GM18517 (cell line): ENCODE measurements at regions not wholly inside any gene's neighbourhood (a gene's known extent, or its start where the extent isn't known, plus 50 kb on each side); places are given as distances from the start of the nearest gene placed in this dataset.
"Not testable (repeated sequence)": the region's sequence is repeated elsewhere in the genome, so short reads cannot be mapped to it uniquely, and the experiment has no call there.

Source experiments
- ATAC-seq: cut with Tn5 transposase; IDR thresholded peaks from one replicate; pipeline ENCODE4 v1.9.1; 2021; ENCODE audit warnings: mild to moderate bottlenecking, moderate library complexity; ENCODE audit not compliant: unreplicated experiment

DNA sequence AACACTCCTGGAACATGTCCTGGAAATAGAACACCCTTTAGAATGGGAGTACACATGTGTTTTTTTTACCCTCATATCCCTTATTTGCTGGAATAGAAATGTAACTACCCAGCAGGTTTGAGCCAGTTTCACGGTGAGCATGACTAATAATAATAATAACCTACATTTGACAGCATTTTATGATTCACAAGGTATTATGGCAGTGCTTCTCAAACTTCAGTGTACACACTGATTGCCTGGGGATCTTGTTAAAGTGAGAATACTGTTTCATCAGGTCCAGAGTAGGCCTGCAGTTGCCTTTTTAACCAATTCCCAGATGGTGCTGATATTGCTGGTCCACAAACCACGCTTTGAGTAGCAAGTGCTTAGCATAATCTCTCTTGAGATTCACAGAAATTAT lies 63.9 kb downstream of the NFKBIZ start:
- no peak for ATAC-seq

DNA sequence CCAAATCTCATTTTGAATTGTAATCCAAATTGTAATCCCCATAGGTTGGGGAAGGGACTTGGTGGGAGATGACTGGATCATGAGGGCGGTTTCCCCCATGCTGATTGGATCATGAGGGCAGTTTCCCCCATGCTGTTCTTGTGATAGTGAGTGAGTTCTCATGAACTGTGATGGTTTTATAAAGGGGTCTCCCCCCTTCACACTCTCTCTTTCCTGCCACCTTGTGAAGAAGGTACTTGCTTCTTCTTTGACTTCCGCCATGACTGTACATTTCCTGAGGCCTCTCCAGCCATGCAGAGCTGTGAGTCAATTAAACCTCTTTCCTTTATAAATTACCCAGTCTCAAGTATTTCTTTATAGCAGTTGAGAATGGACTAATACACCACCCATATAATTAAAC lies 68.4 kb downstream of the NFKBIZ start:
- ATAC-seq = not testable (repeated sequence)

DNA sequence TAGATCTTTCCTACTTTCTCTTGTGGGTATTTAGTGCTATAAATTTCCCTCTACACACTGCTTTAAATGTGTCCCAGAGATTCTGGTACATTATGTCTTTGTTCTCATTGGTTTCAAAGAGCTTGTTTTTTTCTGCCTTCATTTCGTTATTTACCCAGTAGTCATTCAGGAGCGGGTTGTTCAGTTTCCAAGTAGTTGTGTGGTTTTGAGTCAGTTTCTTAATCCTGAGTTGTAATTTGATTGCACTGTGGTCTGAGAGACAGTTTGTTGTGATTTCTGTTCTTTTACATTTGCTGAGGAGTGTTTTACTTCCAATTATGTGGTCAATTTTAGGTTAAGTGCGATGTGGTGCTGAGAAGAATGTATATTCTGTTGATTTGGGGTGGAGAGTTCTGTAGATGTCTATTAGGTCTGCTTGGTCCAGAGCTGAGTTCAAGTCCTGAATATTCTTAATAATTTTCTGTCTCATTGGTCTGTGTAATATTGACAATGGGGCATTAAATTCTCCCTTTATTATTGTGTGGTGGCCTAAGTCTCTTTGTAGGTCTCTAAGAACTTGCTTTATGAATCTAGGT lies 72.9 kb downstream of the NFKBIZ start:
- not testable (repeated sequence) for ATAC-seq

DNA sequence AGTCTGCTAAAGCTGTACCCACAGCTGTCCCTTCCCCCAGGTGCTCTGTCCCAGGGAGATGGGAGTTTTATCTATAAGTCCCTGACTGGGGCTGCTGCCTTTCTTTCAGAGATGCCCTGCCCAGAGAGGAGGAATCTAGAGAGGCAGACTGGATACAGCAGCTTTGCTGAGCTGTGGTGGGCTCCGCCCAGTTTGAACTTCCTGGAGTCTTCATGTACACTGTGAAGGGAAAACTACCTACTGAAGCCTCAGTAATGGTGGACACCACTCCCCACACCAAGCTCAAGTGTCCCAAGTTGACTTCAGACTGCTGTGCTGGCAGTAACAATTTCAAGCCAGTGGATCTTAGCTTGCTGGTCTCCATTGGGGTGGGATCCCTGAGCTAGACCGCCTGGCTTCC lies 75.3 kb downstream of the NFKBIZ start:
- not testable (repeated sequence) for ATAC-seq

DNA sequence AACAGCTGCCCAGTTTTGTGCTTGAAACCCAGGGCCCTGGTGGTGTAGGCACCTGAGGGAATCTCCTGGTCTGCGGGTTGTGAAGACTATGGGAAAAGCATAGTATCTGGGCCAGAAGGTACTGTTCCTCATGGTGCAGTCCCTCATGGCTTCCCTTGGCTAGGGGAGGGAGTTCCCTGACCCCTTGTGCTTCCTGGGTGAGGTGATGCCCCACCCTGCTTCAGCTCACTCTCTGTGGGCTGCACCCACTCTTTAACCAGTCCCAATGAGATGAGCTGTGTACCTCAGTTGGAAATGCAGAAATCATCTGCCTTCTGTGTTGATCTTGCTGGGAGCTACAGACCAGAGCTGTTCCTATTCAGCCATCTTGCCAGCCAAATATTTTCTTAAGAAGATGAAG lies 75.8 kb downstream of the NFKBIZ start:
- ATAC-seq = not testable (repeated sequence)

DNA sequence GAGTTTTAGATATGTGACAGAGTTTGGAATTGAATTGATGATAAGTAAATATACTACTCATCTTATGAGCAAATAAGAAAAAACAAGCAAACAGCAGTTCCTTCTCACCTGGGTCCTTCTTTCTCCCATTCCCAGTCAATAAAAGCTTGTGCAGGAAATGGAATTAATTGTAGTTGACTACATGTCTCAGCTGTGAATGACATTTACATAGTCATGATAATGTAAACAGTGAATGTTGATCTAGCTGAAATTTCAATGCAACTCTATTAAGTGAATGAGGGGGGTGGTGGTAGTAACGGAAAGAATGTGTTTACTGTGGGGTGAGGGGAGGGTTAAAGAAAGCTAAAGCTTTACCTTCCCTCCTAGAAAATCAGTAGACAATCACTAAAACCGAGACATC lies 76.2 kb downstream of the NFKBIZ start:
- ATAC-seq = no peak

DNA sequence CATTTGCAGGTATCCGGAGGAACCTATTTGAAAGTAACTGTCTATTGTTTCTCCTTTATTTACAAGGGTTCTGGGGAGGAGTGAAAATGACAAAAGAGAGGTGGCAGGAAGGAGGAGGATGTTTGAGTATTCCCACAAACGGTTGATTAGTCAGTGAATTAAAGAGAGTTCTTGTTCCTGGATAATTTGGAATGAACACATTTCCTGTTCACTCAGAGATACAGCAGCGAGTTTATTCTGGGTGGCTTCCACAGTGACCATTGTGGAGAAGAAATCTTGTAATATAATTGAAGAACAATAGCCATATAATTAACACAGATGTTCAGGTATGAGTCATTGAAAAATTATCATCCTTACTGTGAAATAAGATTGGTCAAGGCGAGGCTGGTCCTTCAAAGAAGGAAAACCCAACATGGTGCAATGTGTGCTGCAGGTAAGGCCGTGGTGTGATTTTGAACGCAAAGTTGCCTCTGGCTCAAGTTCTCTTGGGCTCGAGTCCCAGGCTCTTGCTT lies 77.3 kb downstream of the NFKBIZ start:
- no peak for ATAC-seq

DNA sequence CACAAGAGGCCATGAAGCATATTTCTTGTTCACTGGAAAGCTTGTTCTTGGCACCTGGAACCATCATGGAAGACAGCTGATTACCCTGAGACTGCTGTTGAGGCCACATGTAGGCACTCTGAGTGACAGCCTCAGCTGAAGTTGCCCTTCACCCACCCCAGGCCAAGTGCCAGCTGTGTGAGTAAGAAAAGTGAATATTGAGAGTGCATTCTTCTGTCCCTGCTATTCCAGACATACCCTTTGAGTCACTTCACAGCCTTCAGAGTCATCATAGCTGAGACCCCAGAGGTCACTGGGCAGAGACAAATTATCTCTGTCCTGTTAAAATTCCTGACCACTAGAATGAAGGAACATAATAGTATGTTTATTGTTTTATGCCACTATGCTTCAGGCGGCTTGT lies 79.6 kb downstream of the NFKBIZ start:
- no peak for ATAC-seq

DNA sequence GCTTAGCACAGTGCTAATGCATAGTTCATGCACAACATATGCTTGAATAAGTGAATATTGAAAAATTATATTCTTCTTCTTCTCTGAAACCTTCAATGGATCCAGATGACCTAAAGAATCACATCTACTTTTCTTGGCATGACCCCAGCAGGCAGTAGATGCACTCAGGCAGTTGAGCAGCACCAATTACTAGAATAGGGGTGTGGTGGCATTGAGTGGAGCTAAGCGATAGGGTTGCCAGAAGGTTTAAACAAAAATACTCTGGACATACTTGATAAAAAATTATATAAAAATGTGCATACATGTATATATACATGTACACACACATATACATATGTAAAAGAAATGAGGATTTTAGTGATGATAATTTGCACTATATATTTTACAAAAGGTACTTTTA lies 81.8 kb downstream of the NFKBIZ start:
- ATAC-seq = no peak

DNA sequence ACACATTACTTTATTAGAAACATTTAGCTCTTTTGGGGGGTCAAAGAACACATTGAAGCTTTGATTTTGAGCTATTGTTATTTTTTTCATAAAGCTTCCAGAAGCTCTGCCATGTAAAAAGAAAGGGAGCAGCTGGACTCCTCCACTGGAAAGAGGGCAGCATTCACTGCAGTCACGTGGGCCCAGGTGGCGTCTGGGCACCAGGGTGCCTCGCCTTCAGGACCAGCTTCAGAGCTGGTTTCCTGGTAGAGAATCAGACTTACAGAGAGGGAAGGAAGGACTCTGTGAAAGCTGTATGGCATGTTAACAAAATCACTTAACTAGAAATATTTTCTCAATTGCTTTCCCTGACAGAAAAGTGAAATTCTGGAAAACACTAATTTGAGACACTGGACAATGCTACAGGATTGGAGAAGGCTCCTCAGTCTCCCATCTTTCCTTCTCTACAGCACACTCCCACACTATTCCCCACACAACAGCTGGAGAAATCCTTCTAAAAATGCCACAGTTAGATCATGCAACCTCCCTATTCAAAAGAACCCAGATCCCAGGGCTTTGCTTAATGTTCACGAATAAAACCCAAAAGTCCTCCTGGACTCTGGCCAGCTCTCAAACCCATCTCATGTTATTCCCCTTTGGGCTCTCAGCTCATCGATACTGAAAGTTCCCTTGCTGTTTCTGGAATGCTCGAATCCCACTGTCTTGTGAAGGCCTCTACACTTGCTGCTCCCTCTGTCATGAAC lies 83.2 kb downstream of the NFKBIZ start:
- no peak for ATAC-seq

DNA sequence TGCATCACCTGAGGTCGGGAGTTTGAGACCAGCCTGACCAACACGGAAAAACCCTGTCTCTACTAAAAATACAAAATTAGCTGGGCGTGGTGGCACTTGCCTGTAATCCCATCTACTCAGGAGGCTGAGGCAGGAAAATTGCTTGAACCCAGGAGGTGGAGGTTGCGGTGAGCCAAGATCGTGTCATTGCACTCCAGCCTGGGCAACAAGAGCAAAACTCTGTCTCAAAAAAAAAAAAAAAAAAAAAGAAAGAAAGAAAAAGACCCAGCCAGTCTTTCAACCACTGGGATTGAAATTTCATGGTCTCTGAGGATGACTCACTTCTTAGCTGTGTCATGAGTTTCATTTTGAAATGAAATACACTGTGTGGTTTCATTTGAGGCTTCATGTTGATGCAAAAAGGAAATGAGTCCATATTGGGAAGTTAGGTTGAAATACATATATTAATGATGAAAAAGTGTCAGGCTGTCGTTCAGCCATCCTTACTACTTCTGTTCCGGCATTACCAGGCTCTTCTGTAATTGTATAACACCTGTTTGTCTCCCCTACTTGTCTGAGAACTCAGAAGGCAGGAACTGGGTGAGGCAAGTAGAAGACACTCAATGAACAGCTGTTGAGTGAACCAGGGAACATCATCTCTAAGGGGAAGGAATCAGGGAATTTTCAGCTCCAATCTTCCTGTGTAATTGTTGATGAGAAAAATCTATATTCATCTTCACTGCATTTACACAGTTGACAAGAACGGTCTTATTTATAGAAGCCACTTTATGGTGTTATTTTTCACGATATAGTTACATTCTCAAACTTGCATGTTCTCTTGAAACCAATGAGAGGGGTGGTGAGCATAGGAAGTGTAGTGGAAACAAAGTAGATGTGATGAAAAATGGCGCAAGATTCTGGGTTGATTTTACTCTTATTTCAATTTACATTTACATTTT lies 87.4 kb downstream of the NFKBIZ start:
- ATAC-seq = peak; percentile 97

DNA sequence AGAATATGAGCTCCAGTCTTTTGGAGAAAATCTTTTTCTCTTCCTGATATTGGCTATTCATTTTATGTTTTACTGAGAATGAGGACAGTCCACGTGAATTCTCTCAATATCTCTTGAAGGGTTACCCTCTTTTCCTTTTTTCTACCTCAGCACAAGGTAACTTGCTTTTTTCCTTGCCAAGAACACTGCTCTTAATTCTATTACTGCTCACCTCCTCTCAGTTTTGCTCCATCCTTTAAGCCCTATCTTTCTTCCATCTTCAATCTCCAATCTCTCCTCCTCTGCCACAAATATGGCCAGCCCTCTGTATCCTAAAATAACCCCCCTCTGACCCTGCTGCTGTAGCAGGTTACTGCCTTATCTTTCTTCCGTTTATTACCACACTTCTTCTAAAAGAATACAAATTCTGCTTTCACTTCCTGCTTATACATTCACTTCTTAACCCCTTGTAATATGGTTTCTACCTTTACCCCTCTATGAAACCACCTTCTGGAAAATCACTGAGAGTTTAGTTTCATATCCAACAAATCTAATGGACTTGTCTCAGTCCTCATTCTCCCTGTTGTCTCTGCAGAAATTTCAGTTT lies 89.0 kb downstream of the NFKBIZ start:
- peak; percentile 64 for ATAC-seq

DNA sequence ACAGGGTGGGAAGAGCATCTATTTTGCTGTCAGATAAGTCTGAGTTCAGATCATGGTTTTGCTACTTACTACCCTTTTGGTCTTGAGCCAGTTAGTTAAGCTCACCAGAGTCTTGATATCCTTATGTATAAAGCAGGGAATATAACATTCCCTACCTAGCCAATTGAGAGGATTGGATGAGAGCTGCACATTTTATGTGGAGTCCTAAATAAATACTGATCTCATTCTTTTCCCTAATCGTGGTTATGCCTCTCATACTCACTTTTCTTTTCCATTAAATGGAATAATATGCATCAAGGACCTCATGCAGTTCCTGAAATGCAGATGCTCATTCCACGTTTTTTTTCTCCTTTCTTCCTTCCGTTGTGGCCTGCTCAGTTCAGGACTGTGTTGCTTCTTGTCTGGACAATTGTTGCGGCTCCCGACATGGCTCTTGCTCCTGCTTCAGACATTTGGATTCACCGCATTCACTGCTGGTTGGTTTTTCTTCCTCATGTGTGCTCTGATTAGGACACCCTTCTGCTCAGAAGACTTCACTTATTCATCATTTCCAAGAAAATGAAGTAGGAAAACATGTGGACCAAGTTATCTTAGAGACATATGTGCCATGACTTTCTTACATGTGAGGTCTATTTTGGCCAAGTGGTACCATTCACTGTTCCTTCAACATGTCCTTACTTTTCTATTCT lies 90.2 kb downstream of the NFKBIZ start:
- ATAC-seq = no peak

DNA sequence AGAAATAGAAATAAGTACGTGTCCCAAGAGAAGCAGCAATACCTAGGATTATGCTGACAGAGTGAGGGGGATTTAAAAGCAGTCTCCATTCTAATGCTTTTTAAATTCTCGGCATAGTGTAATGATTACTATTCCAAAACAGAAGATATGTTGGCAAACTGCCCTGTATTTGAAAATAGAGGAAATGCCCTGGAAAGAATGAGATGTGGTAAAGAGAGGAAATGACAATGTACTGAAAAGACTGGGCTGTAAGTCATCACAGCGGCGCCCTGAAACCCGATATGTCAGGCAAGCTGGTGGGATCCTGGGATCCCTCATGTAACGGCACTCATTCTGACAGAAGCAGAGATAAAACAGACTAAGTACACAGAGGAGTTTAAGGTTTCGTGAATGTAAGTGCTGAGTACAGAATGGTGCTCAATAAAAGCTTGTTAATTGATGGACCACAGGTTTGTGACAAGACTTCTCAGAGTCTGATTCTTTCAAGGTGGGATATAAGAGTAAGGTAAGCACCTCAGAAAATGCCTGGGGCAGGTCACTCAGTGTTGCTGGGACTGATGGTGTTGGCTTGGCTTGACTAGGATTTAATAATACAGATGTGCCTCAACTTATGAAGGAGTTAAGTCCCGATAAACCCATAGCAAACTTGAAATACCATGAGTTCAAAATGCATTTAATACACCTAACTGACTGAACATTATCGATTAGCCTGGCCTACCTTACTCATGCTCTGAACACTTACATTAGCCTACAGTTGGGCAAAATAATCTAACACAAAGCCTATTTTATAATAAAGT lies 91.4 kb downstream of the NFKBIZ start:
- ATAC-seq = no peak

DNA sequence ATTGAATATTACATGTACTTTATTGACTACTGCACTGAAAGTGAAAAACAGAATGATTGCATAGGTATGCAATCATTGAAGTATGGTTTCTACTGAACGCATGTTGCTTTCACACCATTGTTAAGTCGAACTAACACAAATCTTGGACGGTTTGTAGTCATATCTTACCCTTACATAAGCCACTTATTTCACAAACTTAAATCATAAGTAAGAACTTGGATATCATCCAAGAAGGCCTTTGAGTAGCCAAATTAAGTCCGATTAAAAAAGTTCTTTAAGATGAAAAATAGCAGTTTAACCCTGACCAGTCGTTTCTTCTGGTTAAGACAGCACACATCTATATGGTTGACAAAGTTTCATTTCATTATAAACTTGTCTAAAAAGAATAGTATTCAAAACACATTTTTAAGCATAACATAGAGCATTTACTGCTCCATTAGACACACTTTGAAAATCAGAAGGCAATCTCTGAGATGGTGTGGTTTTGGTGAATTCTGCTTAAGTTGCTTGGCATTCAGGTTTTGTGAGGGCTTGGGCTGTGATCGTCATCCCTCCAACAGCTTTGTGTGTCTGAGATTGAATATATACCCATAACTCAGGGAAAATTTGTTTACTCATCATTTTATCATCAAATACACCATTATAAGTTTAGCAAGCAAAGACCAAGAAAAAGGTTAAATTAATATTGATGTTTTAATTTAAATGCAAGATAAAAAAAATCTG lies 92.2 kb downstream of the NFKBIZ start:
- ATAC-seq = no peak

DNA sequence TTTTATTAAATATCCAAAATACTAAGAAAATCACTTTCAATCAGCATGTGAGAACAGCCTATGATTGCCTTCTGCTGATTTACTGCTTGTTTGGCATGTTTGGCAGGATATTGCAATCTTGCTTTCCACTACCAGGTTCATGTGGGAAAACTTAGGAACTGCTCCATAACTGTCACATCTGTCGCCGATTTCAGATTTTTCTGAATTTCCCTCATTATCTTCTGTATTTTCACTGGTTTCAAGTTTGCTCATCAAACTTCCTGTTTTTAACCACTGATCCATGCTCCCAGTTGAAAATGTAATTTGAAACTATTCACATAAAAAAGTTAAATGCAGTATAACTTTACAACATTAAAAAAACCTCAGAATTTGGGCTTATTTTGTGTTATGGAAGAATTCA lies 93.0 kb downstream of the NFKBIZ start:
- ATAC-seq = no peak

DNA sequence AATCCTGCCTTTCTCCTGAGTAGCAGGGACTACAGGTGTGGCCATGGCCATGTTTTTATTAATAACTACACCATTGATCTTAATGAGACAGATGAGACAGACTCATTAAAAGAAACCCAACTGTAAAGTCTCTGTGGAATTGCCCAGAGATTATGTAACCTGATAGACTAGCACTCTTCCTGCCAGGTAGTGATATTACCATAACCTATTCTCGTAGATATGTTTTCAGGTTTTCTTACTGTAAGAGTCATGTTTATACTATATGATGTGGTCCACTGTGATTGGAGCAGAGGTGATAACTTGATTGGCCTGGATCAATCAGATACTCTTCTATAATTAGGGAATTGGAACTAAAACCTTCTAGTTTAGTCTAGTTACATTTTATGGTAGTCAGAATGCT lies 93.7 kb downstream of the NFKBIZ start:
- no peak for ATAC-seq

DNA sequence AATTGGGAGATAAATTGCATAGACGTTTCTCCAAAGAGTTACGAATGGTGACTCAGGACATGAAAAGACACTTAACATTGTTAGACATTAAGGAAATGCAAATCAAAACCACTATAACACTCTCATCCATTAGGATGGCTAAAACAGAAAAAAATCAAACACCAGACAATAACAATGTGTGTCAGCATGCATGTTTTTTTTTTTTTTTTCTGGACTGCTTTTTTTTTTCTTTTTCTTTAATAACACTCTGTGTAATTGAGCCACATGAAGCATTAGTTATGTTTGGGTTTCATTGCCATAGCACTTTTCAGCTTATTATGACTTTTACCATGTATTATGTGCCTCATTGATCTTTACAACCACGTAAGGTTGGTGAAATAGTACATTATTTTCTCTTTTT lies 95.0 kb downstream of the NFKBIZ start:
- ATAC-seq = no peak

DNA sequence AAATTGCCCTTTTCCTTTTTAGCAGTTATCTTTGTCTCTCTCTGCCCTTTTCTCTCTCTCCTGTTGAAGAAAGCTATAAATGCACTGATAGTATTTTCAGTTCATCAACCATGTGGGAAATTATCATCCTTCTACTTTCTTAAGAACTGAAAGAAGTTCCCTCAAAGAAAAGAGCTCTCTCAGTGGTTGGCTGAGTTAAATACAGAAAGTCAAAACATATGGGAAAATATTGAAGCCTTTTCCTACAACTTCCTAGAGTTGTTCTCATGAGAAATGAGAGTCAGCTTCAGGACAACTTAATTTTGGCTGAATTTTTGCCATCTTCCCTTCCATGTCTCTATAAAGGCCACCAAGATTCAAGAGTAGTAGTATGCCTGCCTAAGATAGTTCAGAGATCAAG lies 96.7 kb downstream of the NFKBIZ start:
- no peak for ATAC-seq
